HepG2 (cell line): ENCODE measurements at regions not wholly inside any gene's neighbourhood (a gene's known extent, or its start where the extent isn't known, plus 50 kb on each side); places are given as distances from the start of the nearest gene placed in this dataset.

Source experiments
- BRD4 ChIP-seq: sonication (generic); formaldehyde crosslinking; IDR thresholded peaks from 2 replicates; pipeline ENCODE4 v1.4.0; 2020; ENCODE audit warnings: missing genetic modification reagents
- CENPBD1 ChIP-seq: sonication (generic); formaldehyde crosslinking; IDR thresholded peaks from 2 replicates; pipeline ENCODE4 v1.8.0; 2022; ENCODE audit warnings: missing genetic modification reagents, low read depth, mild to moderate bottlenecking, borderline replicate concordance
- EZH2 ChIP-seq: conservative IDR thresholded peaks from 2 replicates; pipeline ENCODE4 v1.6.1; 2012; ENCODE audit warnings: mild to moderate bottlenecking, low read depth, low read length, moderate library complexity
- HES4 ChIP-seq: sonication (generic); formaldehyde crosslinking; IDR thresholded peaks from 2 replicates; pipeline ENCODE4 v1.9.0; 2021; ENCODE audit warnings: mild to moderate bottlenecking, missing genetic modification reagents, borderline replicate concordance
- HNRNPLL ChIP-seq: fragments of 200-400 bp; formaldehyde crosslinking; IDR thresholded peaks from 2 replicates; pipeline ENCODE4 v1.6.1; 2017; ENCODE audit warnings: mild to moderate bottlenecking, low read depth, low read length; ENCODE audit not compliant: poor library complexity, severe bottlenecking
- IRF1 ChIP-seq: sonication (generic); formaldehyde crosslinking; IDR thresholded peaks from 2 replicates; pipeline ENCODE4 v1.4.0; 2020; ENCODE audit warnings: low read depth, mild to moderate bottlenecking, missing genetic modification reagents
- MAFK ChIP-seq, 2 experiments: IDR thresholded peaks in 1 of 2; conservative IDR thresholded peaks in 1 of 2; 2 replicates each; pipeline ENCODE4 v1.6.1; 2011; ENCODE audit warnings: improper control_type of control experiment in 2 of 2, low read length in 2 of 2
- MLXIP ChIP-seq: sonication (generic); formaldehyde crosslinking; IDR thresholded peaks from 2 replicates; pipeline ENCODE4 v1.9.0; 2021; ENCODE audit warnings: missing genetic modification reagents, borderline replicate concordance
- NFIC ChIP-seq: IDR thresholded peaks from 2 replicates; pipeline ENCODE4 v1.6.1; 2012; ENCODE audit warnings: mild to moderate bottlenecking, low read length, inconsistent platforms
- PLSCR1 ChIP-seq: sonication (generic); formaldehyde crosslinking; IDR thresholded peaks from 2 replicates; pipeline ENCODE4 v1.5.0; 2020; ENCODE audit warnings: missing genetic modification reagents, mild to moderate bottlenecking, borderline replicate concordance
- SMARCE1 ChIP-seq: fragments of 450-650 bp; IDR thresholded peaks from 2 replicates; pipeline ENCODE4 v1.6.1; 2017; ENCODE audit warnings: borderline replicate concordance
- SOX6 ChIP-seq, 2 experiments: fragments of 450-650 bp in 1 of 2; sonication (generic) in 1 of 2; formaldehyde crosslinking in 1 of 2; IDR thresholded peaks; 2 replicates each; pipeline versions ENCODE4 v1.4.0 to v1.6.1; 2017 to 2020; ENCODE audit warnings: antibody characterized with exemption in 1 of 2, mild to moderate bottlenecking in 1 of 2, missing genetic modification reagents in 1 of 2
- TCF7L2 ChIP-seq: IDR thresholded peaks from 2 replicates; pipeline ENCODE4 v1.6.1; 2011; ENCODE audit warnings: mild to moderate bottlenecking, low read depth, low read length, moderate library complexity
- TFE3 ChIP-seq: IDR thresholded peaks from 2 replicates; pipeline ENCODE4 v1.6.1; 2016
- U2AF1 ChIP-seq: fragments of 200-400 bp; formaldehyde crosslinking; optimal IDR thresholded peaks from 2 replicates; pipeline ENCODE3; 2017; ENCODE audit warnings: mild to moderate bottlenecking, low read depth, low read length
- YY1 ChIP-seq: IDR thresholded peaks from 2 replicates; pipeline ENCODE4 v1.6.1; 2011; ENCODE audit warnings: low read length, low read depth, moderate library complexity, mild to moderate bottlenecking; ENCODE audit not compliant: insufficient read depth, insufficient replicate concordance
- ZFP82 ChIP-seq: sonication (generic); formaldehyde crosslinking; IDR thresholded peaks from 2 replicates; pipeline ENCODE4 v1.5.1; 2020; ENCODE audit warnings: mild to moderate bottlenecking, missing genetic modification reagents, borderline replicate concordance
- ZNF670 ChIP-seq: sonication (generic); formaldehyde crosslinking; IDR thresholded peaks from 2 replicates; pipeline ENCODE4 v1.8.0; 2022; ENCODE audit warnings: mild to moderate bottlenecking, missing genetic modification reagents, borderline replicate concordance
- ZNF781 ChIP-seq: sonication (generic); formaldehyde crosslinking; IDR thresholded peaks from 2 replicates; pipeline ENCODE4 v1.5.1; 2020; ENCODE audit warnings: borderline replicate concordance, mild to moderate bottlenecking, missing genetic modification reagents; ENCODE audit errors: not compliant biosample characterization
- ZNF792 ChIP-seq: IDR thresholded peaks from 2 replicates; pipeline ENCODE4 v1.6.1; 2016
- ZNF878 ChIP-seq: sonication (generic); formaldehyde crosslinking; IDR thresholded peaks from 2 replicates; pipeline ENCODE4 v1.8.1; 2023; ENCODE audit warnings: mild to moderate bottlenecking, missing genetic modification reagents, moderate library complexity
- ZSCAN30 ChIP-seq: sonication (generic); formaldehyde crosslinking; IDR thresholded peaks from 2 replicates; pipeline ENCODE4 v1.5.0; 2020; ENCODE audit warnings: mild to moderate bottlenecking, missing genetic modification reagents

- TF ChIP-seq CENPBD1 (CRISPR knock-in tag): no peak
- TF ChIP-seq TCF7L2: no peak
- TF ChIP-seq BRD4 (CRISPR knock-in tag): peak; percentile 10; the same call in 1 of the 2 replicates
- no peak for TF ChIP-seq ZNF670 (CRISPR knock-in tag)
- TF ChIP-seq NFIC: no peak
- no peak for TF ChIP-seq SMARCE1
- no peak for TF ChIP-seq MLXIP (CRISPR knock-in tag)
- TF ChIP-seq ZFP82 (CRISPR knock-in tag): no peak
- TF ChIP-seq IRF1 (CRISPR knock-in tag): no peak
- no peak for TF ChIP-seq ZNF781
- no peak for TF ChIP-seq SOX6 (IDR thresholded peaks at IDR 0.05)
- TF ChIP-seq SOX6 (CRISPR knock-in tag; IDR thresholded peaks at IDR 0.05): peak; percentile 52
- TF ChIP-seq YY1: peak; percentile 58
- no peak for TF ChIP-seq MAFK (conservative IDR thresholded peaks at IDR 0.05 in 1 of 2, IDR thresholded peaks at IDR 0.05 in 1 of 2; ENCODE audit: low read length in 2 of 2)
- no peak for TF ChIP-seq HNRNPLL
- no peak for TF ChIP-seq TFE3
- no peak for TF ChIP-seq ZNF792
- TF ChIP-seq ZSCAN30 (CRISPR knock-in tag): no peak
- TF ChIP-seq EZH2: no peak
- no peak for TF ChIP-seq PLSCR1
- no peak for TF ChIP-seq U2AF1
- no peak for TF ChIP-seq ZNF878 (CRISPR knock-in tag)
- TF ChIP-seq HES4 (CRISPR knock-in tag): no peak
Measured at GRCh38 chr20:50296450-50297375, 106.1 kb downstream of the CEBPB start (continued).
